Astrocyte of the spinal cord (primary cell): ENCODE measurements at regions not wholly inside any gene's neighbourhood (a gene's known extent, or its start where the extent isn't known, plus 50 kb on each side); places are given as distances from the start of the nearest gene placed in this dataset.

ENCODE experiments used
- DNase-seq: peaks from one replicate; pipeline ENCODE4 v3.0.0; 2011; ENCODE audit warnings: low read depth, low spot score
- H3K4me3 ChIP-seq: 2 replicates; pipeline ENCODE4 v1.5.1; 2011; ENCODE audit warnings: low read depth, mild to moderate bottlenecking, low read length, moderate library complexity
- CTCF ChIP-seq: IDR thresholded peaks from 2 replicates; pipeline ENCODE4 v1.5.1; 2012; ENCODE audit warnings: low read depth, mild to moderate bottlenecking, low read length, inconsistent platforms
- in situ Hi-C: cut with HindIII; loops from 2 replicates; pipeline ENCODE4 v1.10.0; 2017; ENCODE audit warnings: low sequenced_read_pairs

- in situ Hi-C loops: no loop called here
- H3K4me3 ChIP-seq: no peak overlapping the region
- no peak for TF ChIP-seq CTCF
- DNase-seq: peak; percentile 99
Measured at GRCh38 chr20:7195704-7196103, 428.2 kb downstream of the BMP2 start.

GRCh38 chr20:7196481-7196880 is 429.0 kb downstream of the BMP2 start:
- H3K4me3 ChIP-seq: no peak overlapping the region
- TF ChIP-seq CTCF: no peak
- peak; percentile 73 for DNase-seq
- in situ Hi-C loops: no loop called here

DNA sequence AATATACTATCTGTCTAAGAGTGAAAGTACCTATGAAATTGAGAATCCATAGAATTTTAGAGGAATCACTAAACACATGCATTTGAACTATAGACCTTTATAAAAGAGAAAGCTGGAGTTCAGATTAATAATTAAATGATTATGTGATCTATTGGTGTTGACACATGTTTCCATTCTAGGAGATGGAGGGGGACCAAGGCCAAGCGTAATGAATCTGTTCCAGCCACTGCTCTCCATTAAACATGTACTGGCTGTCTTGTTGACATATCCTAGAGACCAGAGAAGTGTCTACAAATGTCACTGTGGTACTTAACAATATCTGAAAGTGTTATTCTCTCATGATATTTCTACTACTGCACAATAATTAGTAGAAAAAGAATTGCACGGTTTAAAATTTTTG is 432.4 kb downstream of the BMP2 start:
- no peak for TF ChIP-seq CTCF

DNA sequence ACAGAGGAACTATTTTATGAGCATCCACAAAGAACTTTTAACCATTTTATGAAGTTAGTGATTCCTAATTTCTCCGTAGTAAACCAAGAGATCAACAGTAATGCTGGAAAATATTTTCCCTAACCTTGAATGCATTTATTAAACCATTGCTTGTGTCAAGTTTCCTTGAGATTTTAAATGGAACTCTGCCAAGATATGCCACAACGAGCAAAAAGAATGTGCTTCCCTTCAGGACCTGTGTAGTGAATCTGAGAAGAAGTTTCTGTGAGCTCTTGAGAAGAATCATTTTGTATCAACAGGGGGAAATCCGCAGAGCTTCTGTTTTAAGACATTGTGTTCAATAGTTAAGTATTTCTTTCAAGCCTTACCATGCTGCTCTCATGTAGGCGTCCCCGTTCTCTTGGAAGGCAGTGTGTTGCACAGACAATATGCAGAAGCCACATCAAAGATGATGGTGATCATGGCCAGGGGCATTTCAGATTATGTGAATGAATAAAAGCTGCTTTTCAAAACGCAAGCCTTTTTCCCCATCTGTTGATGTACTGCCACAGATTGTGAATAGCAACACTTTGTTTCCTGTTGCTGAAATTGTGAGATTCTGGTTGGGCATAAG is 439.8 kb downstream of the BMP2 start:
- no peak for TF ChIP-seq CTCF
- H3K4me3 ChIP-seq: no peak overlapping the region
- in situ Hi-C loops: no loop called here
- peak; percentile 39 for DNase-seq

More for the DNA sequence above, 432.4 kb downstream of the BMP2 start:
- DNase-seq: no peak
- no peak overlapping the region for H3K4me3 ChIP-seq
- in situ Hi-C loops: no loop called here

DNA sequence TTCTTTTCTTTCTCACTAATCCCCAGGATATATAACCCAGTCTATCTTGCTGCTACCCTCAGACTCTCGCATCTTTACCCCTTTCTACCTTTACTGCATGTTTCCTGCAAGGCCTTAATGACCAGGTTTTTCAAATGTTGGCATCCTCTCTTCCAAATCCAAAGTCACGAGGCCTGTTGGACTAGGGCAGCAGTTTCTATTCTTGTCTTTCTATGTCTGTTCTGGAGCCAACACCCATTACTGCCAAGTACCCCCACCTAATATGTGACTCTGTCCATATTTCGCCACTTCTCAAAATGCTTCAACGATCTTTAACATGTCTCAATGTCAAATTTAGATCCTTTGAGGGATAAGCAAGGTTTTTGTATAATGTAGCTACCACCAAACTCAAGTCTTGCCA is 443.4 kb downstream of the BMP2 start:
- no peak for DNase-seq
- no peak for TF ChIP-seq CTCF
- in situ Hi-C loops: no loop called here
- H3K4me3 ChIP-seq: no peak overlapping the region

GRCh38 chr20:7214081-7214740 is 446.7 kb downstream of the BMP2 start:
- in situ Hi-C loops: no loop called here
- TF ChIP-seq CTCF: no peak
- no peak for DNase-seq
- H3K4me3 ChIP-seq: no peak overlapping the region
